Mucosa of descending colon (tissue), 3 donors: ENCODE measurements at regions not wholly inside any gene's neighbourhood (a gene's known extent, or its start where the extent isn't known, plus 50 kb on each side); places are given as distances from the start of the nearest gene placed in this dataset.

Source experiments
- ATAC-seq: fragments of 200-7000 bp; cut with Tn5 transposase; one replicate; pipeline ENCODE4 v1.9.1; 2020; ENCODE audit warnings: mild to moderate bottlenecking, moderate library complexity
- DNase-seq, 3 donors: peaks; one replicate each; pipeline ENCODE4 v3.0.0-alpha.2; 2020
- H3K36me3 ChIP-seq: fragments of 200-600 bp; one replicate; pipeline ENCODE4 v1.8.0; 2021; ENCODE audit warnings: low read depth, mild to moderate bottlenecking
- H3K4me1 ChIP-seq: fragments of 200-600 bp; one replicate; pipeline ENCODE4 v1.8.0; 2021; ENCODE audit warnings: low read depth, mild to moderate bottlenecking
- H3K4me3 ChIP-seq: fragments of 200-600 bp; one replicate; pipeline ENCODE4 v1.8.0; 2021; ENCODE audit warnings: mild to moderate bottlenecking
- H3K9me3 ChIP-seq: fragments of 200-600 bp; one replicate; pipeline ENCODE4 v1.8.0; 2021; ENCODE audit warnings: mild to moderate bottlenecking
- CTCF ChIP-seq: fragments of 200-600 bp; IDR thresholded peaks from one replicate; pipeline ENCODE4 v1.8.0; 2022; ENCODE audit warnings: antibody characterized with exemption, mild to moderate bottlenecking
- intact Hi-C, 2 donors: fragments of 100-400 bp; cut with DNase I in 1 of 2; cut with micrococcal nuclease in 1 of 2; formaldehyde crosslinking; loops; one replicate each; pipeline versions ENCODE4 v1.11.0 to v1.11.1; 2022; cut with DNase I, micrococcal nuclease
- donor health status: DM: no; HTN: no; CAD: no; lungs with moderate emphysema.
- donor health status: DM: no; HTN: no; CAD: no.
- donor health status: DM: no; HTN: yes; CAD: no.

- Histone ChIP-seq H3K9me3 (no peaks in the 10 kb centered on the region), H3K4me3 (no peak overlapping the region), H3K4me1 (no peaks in the 10 kb centered on the region), H3K36me3 (no peaks in the 10 kb centered on the region)
- intact Hi-C loops = no loop called here
- DNase-seq (no peak), ATAC-seq (no peak)
- TF ChIP-seq CTCF = no peak
These were observed 325.2 kb downstream of the KCNJ3 start for GRCh38 chr2:155023674-155024073.

- intact Hi-C loops = no loop called here
- ATAC-seq = no peak
- Histone ChIP-seq H3K9me3 (no peaks in the 10 kb centered on the region), H3K4me3 (no peak overlapping the region), H3K4me1 (no peaks in the 10 kb centered on the region), H3K36me3 (no peaks in the 10 kb centered on the region)
- TF ChIP-seq CTCF = no peak
- DNase-seq = no peak
These were observed 324.0 kb downstream of the KCNJ3 start for GRCh38 chr2:155022531-155022930.

- no peak for TF ChIP-seq CTCF
- no peak for DNase-seq
- ATAC-seq = no peak
- no peaks in the 10 kb centered on the region for H3K4me1 ChIP-seq
- no peaks in the 10 kb centered on the region for H3K36me3 ChIP-seq
- intact Hi-C loops = no loop called here
- no peaks in the 10 kb centered on the region for H3K9me3 ChIP-seq
- H3K4me3 ChIP-seq = no peak overlapping the region
These were observed 323.1 kb downstream of the KCNJ3 start for GRCh38 chr2:155021618-155022017.

- no peak for ATAC-seq
These were observed 321.8 kb downstream of the KCNJ3 start for GRCh38 chr2:155020246-155020645.

GRCh38 chr2:155010925-155011324, 312.4 kb downstream of the KCNJ3 start:
- Histone ChIP-seq H3K4me3 (no peak overlapping the region), H3K4me1 (no peaks in the 10 kb centered on the region), H3K9me3 (no peaks in the 10 kb centered on the region), H3K36me3 (no peaks in the 10 kb centered on the region)
- DNase-seq (no peak), ATAC-seq (no peak)
- TF ChIP-seq CTCF = no peak
- intact Hi-C loops = no loop called here

More at GRCh38 chr2:155020246-155020645, 321.8 kb downstream of the KCNJ3 start:
- no peak for TF ChIP-seq CTCF
- no peaks in the 10 kb centered on the region for H3K4me1 ChIP-seq
- no peaks in the 10 kb centered on the region for H3K9me3 ChIP-seq
- intact Hi-C loops = no loop called here
- no peak overlapping the region for H3K4me3 ChIP-seq
- H3K36me3 ChIP-seq = no peaks in the 10 kb centered on the region
- DNase-seq = no peak

- no peak for DNase-seq
- intact Hi-C loops = no loop called here
- H3K36me3 ChIP-seq = no peaks in the 10 kb centered on the region
- TF ChIP-seq CTCF = no peak
- no peaks in the 10 kb centered on the region for H3K4me1 ChIP-seq
- ATAC-seq = no peak
- no peaks in the 10 kb centered on the region for H3K9me3 ChIP-seq
- no peak overlapping the region for H3K4me3 ChIP-seq
These were observed 296.9 kb downstream of the KCNJ3 start for GRCh38 chr2:154995361-154995760.
